Skin epidermis (tissue), 12 donors: ENCODE measurements at regions not wholly inside any gene's neighbourhood (a gene's known extent, or its start where the extent isn't known, plus 50 kb on each side); places are given as distances from the start of the nearest gene placed in this dataset.
"Not testable (repeated sequence)": the region's sequence is repeated elsewhere in the genome, so short reads cannot be mapped to it uniquely, and the experiment has no call there.

Experiments used
- H3K27ac ChIP-seq, 21 experiments: fragments of 200-600 bp; sonication (generic) in 11 of 21; one replicate each; pipeline ENCODE4 v1.5.0; 2020; ENCODE audit warnings: mild to moderate bottlenecking in 3 of 21, inconsistent platforms in 2 of 21, moderate library complexity in 2 of 21
- H3K4me3 ChIP-seq, 7 experiments: fragments of 200-600 bp; sonication (generic) in 2 of 7; one replicate each; pipeline ENCODE4 v1.5.0; 2020; ENCODE audit warnings: inconsistent platforms in 2 of 7, mild to moderate bottlenecking in 2 of 7, moderate library complexity in 1 of 7

GRCh38 chr1:73029571-73029970 lies 747.2 kb upstream of the NEGR1 start:
- H3K27ac ChIP-seq: no peak overlapping the region
- H3K4me3 ChIP-seq: no peak overlapping the region

- no peak overlapping the region for H3K27ac ChIP-seq
- H3K4me3 ChIP-seq: no peak overlapping the region
These were observed 743.8 kb upstream of the NEGR1 start for GRCh38 chr1:73026114-73026513.

GRCh38 chr1:73009938-73010337 lies 727.6 kb upstream of the NEGR1 start:
- Histone ChIP-seq H3K27ac (no peak overlapping the region), H3K4me3 (no peak overlapping the region)

- Histone ChIP-seq H3K4me3 (no peak overlapping the region), H3K27ac (no peak overlapping the region)
These were observed 727.0 kb upstream of the NEGR1 start for GRCh38 chr1:73009311-73009710.

GRCh38 chr1:72997624-72998023 lies 715.3 kb upstream of the NEGR1 start:
- no peak overlapping the region for H3K4me3 ChIP-seq
- H3K27ac ChIP-seq: no peak overlapping the region

GRCh38 chr1:72997041-72997440 lies 714.7 kb upstream of the NEGR1 start:
- no peak overlapping the region for H3K4me3 ChIP-seq
- no peak overlapping the region for H3K27ac ChIP-seq

- not testable (repeated sequence) for H3K27ac ChIP-seq
These were observed 705.5 kb upstream of the NEGR1 start for GRCh38 chr1:72987871-72988270.

GRCh38 chr1:72986591-72987290 lies 704.4 kb upstream of the NEGR1 start:
- H3K27ac ChIP-seq: no peak overlapping the region
- no peak overlapping the region for H3K4me3 ChIP-seq

More at GRCh38 chr1:72987871-72988270, 705.5 kb upstream of the NEGR1 start:
- H3K4me3 ChIP-seq: not testable (repeated sequence)

- not testable (repeated sequence) for H3K4me3 ChIP-seq, H3K27ac ChIP-seq
These were observed 702.7 kb upstream of the NEGR1 start for GRCh38 chr1:72985024-72985423.

- H3K4me3 ChIP-seq, H3K27ac ChIP-seq: not testable (repeated sequence)
These were observed 700.7 kb upstream of the NEGR1 start for GRCh38 chr1:72983011-72983410.

- H3K27ac ChIP-seq: no peak overlapping the region
- no peak overlapping the region for H3K4me3 ChIP-seq
These were observed 687.1 kb upstream of the NEGR1 start for GRCh38 chr1:72969461-72969860.

GRCh38 chr1:72954943-72955342 lies 672.6 kb upstream of the NEGR1 start:
- H3K27ac ChIP-seq: no peak overlapping the region
- no peak overlapping the region for H3K4me3 ChIP-seq

- not testable (repeated sequence) for H3K4me3 ChIP-seq, H3K27ac ChIP-seq
These were observed 668.6 kb upstream of the NEGR1 start for GRCh38 chr1:72950900-72951299.

- Histone ChIP-seq H3K27ac (no peak overlapping the region), H3K4me3 (no peak overlapping the region)
These were observed 664.7 kb upstream of the NEGR1 start for GRCh38 chr1:72946903-72947499.

- Histone ChIP-seq H3K27ac (no peak overlapping the region), H3K4me3 (no peak overlapping the region)
These were observed 659.7 kb upstream of the NEGR1 start for GRCh38 chr1:72942008-72942407.

GRCh38 chr1:72938408-72938807 lies 656.1 kb upstream of the NEGR1 start:
- Histone ChIP-seq H3K4me3 (no peak overlapping the region), H3K27ac (no peak overlapping the region)

- Histone ChIP-seq H3K27ac (no peak overlapping the region), H3K4me3 (no peak overlapping the region)
These were observed 655.6 kb upstream of the NEGR1 start for GRCh38 chr1:72937905-72938304.

- Histone ChIP-seq H3K27ac (no peak overlapping the region), H3K4me3 (no peak overlapping the region)
These were observed 654.6 kb upstream of the NEGR1 start for GRCh38 chr1:72936942-72937341.

GRCh38 chr1:72936151-72936740 lies 653.9 kb upstream of the NEGR1 start:
- no peak overlapping the region for H3K4me3 ChIP-seq
- no peak overlapping the region for H3K27ac ChIP-seq

GRCh38 chr1:72932025-72932424 lies 649.7 kb upstream of the NEGR1 start:
- no peak overlapping the region for H3K4me3 ChIP-seq
- H3K27ac ChIP-seq: no peak overlapping the region

- no peak overlapping the region for H3K27ac ChIP-seq
- H3K4me3 ChIP-seq: no peak overlapping the region
These were observed 648.2 kb upstream of the NEGR1 start for GRCh38 chr1:72930528-72930927.
